ENCODE measurements at regions not wholly inside any gene's neighbourhood (a gene's known extent, or its start where the extent isn't known, plus 50 kb on each side); places are given as distances from the start of the nearest gene placed in this dataset.

- no peak for DNase-seq (ENCODE audit: low read depth in 2 of 2, low spot score in 1 of 2)
These were observed 477.6 kb downstream of the EPM2A start for GRCh38 chr6:145257704-145258103.

DNA sequence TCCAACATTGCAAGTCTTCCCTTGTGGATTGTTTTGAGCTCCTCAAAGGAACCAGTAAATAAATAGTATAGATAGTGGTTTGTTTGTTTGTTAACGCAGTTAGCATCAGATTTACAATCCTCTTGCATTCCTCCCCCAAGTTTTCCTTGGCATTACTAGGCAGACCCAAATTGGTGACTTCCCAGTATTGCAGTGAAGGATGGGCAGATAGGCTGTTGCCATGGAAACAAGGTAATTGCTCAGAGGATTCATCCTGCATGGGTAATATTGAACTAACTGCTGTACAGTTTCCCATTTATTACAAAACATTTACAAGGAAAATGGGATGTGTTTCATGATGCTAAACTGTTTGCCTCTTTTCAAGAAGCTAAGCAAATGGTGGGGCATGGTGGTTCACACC lies 477.2 kb downstream of the EPM2A start:
- no peak for DNase-seq (ENCODE audit: low read depth in 2 of 2, low spot score in 1 of 2)

DNA sequence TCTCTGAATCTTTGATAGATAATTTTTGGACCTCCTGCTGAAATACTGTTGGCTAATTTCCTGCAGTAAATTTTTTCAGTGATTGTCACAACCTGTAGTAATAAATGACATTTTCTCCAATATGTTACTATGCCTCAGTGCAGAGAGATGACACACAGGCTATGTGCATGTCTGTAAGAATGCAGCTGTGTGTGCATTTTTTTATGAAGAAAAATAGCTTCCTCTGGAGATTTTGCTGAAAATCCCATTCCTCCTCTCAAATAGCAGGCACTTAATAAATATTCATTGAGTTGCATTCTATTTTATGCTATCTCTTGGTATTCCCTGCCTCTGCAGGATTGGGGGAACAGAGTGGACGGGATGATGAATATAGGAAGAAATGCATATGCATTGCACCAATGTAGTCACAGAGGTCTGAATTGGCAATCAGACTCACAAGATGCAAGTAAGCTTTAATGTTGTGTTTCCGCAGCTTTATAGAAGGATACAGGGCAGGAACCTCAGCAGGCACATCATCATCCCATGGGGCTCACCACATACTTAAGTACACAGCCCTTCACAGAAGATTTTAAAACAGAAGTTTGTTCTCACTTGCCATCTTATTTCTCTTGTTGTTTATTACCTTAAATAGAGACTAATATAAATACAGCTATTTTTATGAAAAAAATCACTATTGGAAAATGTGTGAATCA lies 474.7 kb downstream of the EPM2A start:
- no peak for DNase-seq (ENCODE audit: low read depth in 2 of 2, low spot score in 1 of 2)

- no peak for DNase-seq (ENCODE audit: low read depth in 2 of 2, low spot score in 1 of 2)
These were observed 473.6 kb downstream of the EPM2A start for GRCh38 chr6:145261758-145262157.

DNA sequence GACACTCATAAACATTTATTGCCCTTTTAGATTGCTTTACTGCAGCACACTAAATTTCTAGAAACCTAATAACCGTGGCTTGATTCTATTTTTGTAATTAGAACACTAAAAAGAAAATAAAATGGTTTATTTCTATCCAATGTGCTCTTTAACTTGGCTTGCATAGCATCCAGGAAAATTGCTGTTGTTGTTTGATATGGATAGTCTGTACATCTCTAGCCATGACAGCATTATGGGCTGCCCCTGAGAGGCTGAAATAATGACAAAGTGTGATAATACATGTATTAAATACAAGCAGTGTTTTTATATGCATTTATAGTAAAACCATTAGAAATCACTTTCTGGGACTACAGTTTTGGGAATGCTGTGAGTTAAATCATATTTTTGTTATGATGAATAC lies 472.5 kb downstream of the EPM2A start:
- no peak for DNase-seq (ENCODE audit: low read depth in 2 of 2, low spot score in 1 of 2)

- DNase-seq (ENCODE audit: low read depth in 2 of 2, low spot score in 1 of 2) = no peak
These were observed 471.5 kb downstream of the EPM2A start for GRCh38 chr6:145263778-145264211.

DNA sequence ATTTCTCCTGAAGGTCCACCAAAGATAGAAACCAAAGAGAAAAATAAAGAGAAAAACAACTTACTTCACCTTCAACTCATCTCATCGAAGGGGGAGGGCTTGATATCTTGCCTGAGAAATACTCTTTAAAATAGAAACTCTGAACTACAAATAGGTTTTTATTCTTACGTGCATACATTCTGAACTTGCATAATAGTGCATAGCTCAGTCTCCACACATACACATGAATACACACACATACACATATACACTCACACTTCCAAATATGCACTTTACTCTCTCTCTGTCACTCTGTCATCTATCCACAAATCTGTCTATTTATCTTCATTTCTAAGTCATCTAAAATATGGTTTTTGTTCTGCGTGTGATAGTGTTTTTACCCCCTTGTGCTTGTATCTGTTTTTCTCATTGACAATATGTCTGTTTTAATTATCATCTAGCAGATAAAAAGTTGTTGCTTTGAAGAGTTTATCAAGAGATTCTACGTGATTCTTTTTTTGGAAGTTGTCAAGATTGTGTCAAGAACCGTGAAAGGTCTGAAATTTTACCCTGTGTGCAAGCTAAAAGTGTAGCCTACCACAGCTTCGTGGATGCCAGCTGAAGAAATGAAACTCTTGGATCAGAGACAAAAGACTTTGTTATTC lies 468.8 kb downstream of the EPM2A start:
- no peak for DNase-seq (ENCODE audit: low read depth in 2 of 2, low spot score in 1 of 2)

DNA sequence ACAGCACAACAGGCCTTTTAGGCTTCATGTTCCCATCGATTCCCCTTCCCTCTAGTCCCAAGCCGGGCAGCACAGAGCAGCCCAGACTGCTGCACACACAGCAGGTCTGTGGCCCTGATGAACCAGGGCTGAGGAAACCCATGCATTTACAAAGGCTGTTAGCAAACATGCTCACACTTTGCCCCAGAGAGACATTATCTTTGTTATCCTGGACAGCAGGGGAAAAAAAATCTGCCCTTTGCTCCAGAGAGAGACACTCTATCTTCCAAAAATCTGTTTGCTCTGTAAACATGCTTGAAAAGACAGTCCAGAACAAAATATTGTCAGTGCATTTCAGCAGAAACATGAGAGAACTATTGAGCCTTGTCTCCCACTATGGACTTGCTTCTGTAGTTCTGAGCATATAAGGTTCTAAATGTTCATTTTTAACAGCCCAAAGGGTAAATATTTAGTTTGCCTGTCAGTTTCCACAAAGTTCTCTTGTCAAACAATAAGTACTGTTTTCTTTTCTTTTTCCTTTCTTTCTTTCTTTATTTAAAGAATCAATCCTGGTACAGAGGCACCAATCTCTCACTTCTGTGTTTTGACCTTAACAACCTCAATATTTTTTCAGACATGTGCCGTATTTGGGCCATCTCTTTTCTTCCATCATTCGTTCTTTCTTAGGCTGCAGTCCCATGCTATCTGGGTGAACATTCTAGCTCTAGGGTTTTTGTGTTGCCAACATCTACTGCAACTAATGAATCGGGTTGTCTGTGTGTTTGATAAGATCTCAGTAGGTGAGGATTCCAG lies 468.0 kb downstream of the EPM2A start:
- no peak for DNase-seq (ENCODE audit: low read depth in 2 of 2, low spot score in 1 of 2)

GRCh38 chr6:145270464-145270863 lies 464.9 kb downstream of the EPM2A start:
- no peak for DNase-seq (ENCODE audit: low read depth in 2 of 2, low spot score in 1 of 2)

DNA sequence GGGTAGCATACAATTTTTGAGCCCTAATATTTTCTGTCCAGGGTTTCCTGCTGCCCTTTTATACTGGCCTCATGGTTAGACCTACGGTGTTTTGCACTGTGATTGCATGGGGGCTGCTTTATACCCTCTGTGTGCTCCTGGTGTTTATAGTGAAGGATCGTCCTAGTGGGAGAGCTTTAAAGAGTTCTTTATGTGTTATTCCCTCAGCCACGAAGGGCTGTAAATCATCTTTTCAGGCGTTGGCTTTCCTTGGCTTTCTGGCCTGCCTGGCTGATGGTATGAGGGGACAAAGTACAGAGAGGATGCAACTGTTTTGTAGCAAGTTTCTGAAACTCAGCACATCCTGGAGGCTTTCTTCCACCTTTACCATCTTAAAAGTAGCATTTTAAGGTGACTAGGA lies 464.3 kb downstream of the EPM2A start:
- no peak for DNase-seq (ENCODE audit: low read depth in 2 of 2, low spot score in 1 of 2)

GRCh38 chr6:145271577-145271976 lies 463.7 kb downstream of the EPM2A start:
- no peak for DNase-seq (ENCODE audit: low read depth in 2 of 2, low spot score in 1 of 2)

- no peak for DNase-seq (ENCODE audit: low read depth in 2 of 2, low spot score in 1 of 2)
These were observed 463.1 kb downstream of the EPM2A start for GRCh38 chr6:145272246-145272645.

DNA sequence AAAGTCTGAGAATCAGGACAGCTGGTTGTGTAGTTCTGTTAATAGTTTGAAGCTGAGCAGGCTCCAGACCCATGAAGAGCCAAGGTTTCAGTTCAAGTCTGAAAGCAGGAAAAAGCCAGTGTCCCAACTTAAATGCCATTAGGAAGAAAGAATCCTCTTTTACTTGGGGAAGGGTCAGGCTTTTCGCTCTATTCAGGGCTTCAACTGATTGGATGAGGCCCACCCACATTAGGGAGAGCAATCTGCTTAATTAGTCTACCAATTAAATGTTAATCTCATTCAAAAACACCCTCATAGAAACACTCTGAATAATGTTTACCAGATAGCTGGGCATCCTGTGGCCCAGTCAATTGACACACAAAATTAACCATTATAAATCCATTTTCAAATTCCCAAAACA lies 462.2 kb downstream of the EPM2A start:
- DNase-seq (ENCODE audit: low read depth in 2 of 2, low spot score in 1 of 2) = no peak

- no peak for DNase-seq (ENCODE audit: low read depth in 2 of 2, low spot score in 1 of 2)
These were observed 461.2 kb downstream of the EPM2A start for GRCh38 chr6:145274083-145274482.

DNA sequence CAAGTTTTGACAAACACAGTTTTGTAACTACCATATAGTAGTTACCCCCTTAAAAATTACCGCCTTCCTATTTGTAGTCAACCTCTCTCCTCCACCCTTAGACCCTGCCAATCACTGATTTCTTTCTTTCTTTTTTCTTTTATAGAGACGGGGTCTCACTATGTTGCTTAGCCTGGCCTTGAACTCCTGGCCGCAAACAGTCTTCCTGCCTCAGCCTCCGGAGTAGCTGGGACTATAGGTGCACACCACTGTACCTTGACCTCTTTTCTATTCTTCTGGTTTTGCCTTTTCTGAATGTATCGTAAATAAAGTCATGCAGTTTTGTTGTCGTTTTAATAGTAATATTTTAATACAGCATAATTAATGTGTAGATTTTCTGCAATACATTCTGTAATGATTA lies 460.3 kb downstream of the EPM2A start:
- DNase-seq (ENCODE audit: low read depth in 2 of 2, low spot score in 1 of 2) = no peak

GRCh38 chr6:145275787-145276186 lies 459.5 kb downstream of the EPM2A start:
- DNase-seq (ENCODE audit: low read depth in 2 of 2, low spot score in 1 of 2) = no peak

DNA sequence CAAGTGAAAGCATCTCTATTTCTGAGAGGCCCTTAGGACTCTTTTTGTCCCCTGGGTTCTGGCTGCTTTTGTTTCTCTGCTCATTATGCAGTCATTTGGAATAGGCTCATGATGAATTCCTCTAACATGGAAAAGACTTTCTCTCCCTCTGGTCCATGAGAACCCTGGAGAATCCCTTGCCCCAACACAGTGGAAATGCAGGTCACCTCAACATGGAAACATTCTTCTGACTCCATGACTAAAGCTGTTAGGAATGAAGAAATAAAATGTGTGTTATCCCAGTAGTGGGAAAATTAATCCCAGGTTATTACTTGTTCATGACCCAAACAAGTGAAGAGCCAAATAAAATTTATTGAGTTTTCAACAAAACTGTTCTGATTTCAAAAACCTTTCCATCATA lies 458.6 kb downstream of the EPM2A start:
- no peak for DNase-seq (ENCODE audit: low read depth in 2 of 2, low spot score in 1 of 2)

DNA sequence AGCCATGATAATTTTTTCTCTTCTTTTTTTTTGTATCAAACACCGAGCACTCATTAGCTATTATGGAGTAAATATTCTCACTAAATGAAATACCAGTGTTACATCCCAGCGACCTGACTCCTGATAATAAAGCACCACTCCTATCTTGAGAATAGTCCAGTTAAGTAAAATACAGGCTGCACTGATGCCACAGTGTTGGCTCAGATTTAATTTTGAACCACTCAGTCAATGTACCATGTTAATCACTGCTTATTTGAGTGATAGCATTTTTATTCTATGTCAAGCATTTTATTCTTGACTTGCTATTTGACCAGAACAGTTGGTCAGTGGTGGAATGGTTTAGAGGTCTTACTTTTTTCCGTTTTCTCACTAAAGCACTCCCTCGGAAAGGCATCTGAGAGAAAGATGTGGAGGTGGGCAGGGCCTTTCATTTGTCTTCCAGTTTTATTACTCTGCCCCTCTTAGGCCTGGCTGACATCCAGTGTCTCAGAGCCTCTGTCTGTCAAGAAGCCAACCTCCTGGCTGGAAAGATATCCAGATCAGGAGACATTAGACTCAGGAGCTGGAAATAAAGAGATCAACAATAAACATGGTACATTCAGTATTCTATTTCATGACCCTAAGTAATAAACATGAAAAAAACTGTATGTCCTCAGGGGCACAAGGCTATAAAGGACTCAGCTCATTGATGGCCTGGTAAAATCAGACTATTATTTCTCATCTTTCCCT lies 457.8 kb downstream of the EPM2A start:
- DNase-seq (ENCODE audit: low read depth in 2 of 2, low spot score in 1 of 2) = no peak

DNA sequence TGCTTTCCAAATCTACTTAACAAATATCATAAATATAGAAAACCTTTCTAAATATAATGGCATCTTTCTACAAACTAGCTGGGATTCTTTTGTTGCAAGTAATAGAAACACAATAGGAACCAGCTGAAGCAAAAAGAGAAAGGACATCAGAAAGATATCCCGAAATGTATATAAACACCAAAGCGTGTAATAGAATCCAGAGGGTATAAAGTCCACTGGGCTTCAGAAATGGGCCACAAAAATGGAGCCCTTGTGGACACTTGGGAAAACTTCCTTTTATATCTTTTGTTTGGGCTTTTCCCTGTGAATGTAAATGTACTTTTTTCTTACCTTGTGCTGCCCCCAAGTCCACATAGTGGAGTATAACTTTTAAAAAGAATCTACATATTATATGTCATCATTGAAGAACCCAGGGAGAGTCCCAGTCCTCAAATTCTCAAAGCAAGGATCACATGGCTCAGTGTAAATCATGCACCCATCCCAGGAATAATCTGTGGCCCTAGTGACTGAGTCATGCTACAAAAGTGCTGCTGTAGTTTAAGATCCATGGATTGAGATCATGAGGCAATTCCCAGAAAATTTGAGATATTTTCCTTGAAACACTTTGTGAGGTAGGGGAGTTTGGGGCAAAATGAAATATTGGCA lies 457.0 kb downstream of the EPM2A start:
- no peak for DNase-seq (ENCODE audit: low read depth in 2 of 2, low spot score in 1 of 2)

GRCh38 chr6:145279551-145279950 lies 455.8 kb downstream of the EPM2A start:
- no peak for DNase-seq (ENCODE audit: low read depth in 2 of 2, low spot score in 1 of 2)

GRCh38 chr6:145279993-145280392 lies 455.3 kb downstream of the EPM2A start:
- DNase-seq (ENCODE audit: low read depth in 2 of 2, low spot score in 1 of 2) = no peak
